ENCODE measurements at regions not wholly inside any gene's neighbourhood (a gene's known extent, or its start where the extent isn't known, plus 50 kb on each side); places are given as distances from the start of the nearest gene placed in this dataset.

DNA sequence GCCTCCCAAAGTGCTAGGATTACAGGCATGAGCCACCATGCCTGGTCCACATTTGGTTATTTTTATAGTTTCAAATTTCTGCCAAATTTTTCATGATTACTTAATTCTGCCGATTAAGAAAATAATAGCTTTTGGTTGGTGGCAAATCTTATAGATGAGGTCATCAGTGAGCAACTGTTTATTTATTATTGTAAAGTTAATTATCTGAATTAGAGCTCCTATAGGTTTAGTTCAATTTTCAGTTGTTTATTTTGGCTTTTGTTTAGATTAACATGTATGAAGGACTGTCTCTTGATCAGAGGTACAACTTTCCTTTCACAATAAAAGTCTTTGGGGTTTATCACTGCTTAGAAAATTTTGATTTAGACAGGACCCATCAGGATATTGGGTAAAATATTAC, 262.2 kb downstream of the SLC7A11 start:
- TF ChIP-seq, protein P1, sequence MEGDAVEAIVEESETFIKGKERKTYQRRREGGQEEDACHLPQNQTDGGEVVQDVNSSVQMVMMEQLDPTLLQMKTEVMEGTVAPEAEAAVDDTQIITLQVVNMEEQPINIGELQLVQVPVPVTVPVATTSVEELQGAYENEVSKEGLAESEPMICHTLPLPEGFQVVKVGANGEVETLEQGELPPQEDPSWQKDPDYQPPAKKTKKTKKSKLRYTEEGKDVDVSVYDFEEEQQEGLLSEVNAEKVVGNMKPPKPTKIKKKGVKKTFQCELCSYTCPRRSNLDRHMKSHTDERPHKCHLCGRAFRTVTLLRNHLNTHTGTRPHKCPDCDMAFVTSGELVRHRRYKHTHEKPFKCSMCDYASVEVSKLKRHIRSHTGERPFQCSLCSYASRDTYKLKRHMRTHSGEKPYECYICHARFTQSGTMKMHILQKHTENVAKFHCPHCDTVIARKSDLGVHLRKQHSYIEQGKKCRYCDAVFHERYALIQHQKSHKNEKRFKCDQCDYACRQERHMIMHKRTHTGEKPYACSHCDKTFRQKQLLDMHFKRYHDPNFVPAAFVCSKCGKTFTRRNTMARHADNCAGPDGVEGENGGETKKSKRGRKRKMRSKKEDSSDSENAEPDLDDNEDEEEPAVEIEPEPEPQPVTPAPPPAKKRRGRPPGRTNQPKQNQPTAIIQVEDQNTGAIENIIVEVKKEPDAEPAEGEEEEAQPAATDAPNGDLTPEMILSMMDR (IDR thresholded peaks at IDR 0.05; ENCODE audit: extremely low read depth in 1 of 2, insufficient read depth in 1 of 2, low read depth in 1 of 2, low read length in 2 of 2), result no peak
- TF ChIP-seq EZH2 (IDR thresholded peaks at IDR 0.05; ENCODE audit: borderline replicate concordance, low read depth, low read length, severe bottlenecking), result no peak
- TF ChIP-seq POLR2A (IDR thresholded peaks at IDR 0.05; ENCODE audit: low read depth, low read length), result no peak

Data from endothelial cell of umbilical vein (primary cell).